ENCODE measurements at regions not wholly inside any gene's neighbourhood (a gene's known extent, or its start where the extent isn't known, plus 50 kb on each side); places are given as distances from the start of the nearest gene placed in this dataset.
A peak's percentile ranks its signal among the peaks of the same experiment; 100 is the strongest.

- intact Hi-C loops (cut with DNase I): loop anchor here in 1 of 2 donors (10.0 kb wide), 1 partner anchor 60 kb away; no protein-coding TSS in a partner anchor
- Histone ChIP-seq H3K9me3 (no peaks in the 10 kb centered on the region), H3K4me3 (no peak overlapping the region), H3K27me3 (ENCODE audit: insufficient read depth in 3 of 3, low read length in 2 of 3) (no peaks in the 10 kb centered on the region), H3K27ac (no peak overlapping the region), H3K4me1 (no peaks in the 10 kb centered on the region), H3K36me3 (ENCODE audit: insufficient read depth in 1 of 2, low read depth in 1 of 2) (no peaks in the 10 kb centered on the region)
- no peak for DNase-seq
- WGBS, 3 donors: 63 to 78% (median 69%) methylated on average over 3 of the region's 3 CpGs
- ATAC-seq: no peak
- TF ChIP-seq CTCF (IDR thresholded peaks at IDR 0.05): no peak
These were observed 426.5 kb downstream of the METTL4 start for GRCh38 chr18:2144811-2145210.

GRCh38 chr18:2146092-2146491, 425.2 kb downstream of the METTL4 start:
- Histone ChIP-seq H3K4me1 (no peaks in the 10 kb centered on the region), H3K27ac (no peak overlapping the region), H3K27me3 (ENCODE audit: insufficient read depth in 3 of 3, low read length in 2 of 3) (no peaks in the 10 kb centered on the region), H3K9me3 (no peaks in the 10 kb centered on the region), H3K36me3 (ENCODE audit: insufficient read depth in 1 of 2, low read depth in 1 of 2) (no peaks in the 10 kb centered on the region), H3K4me3 (no peak overlapping the region)
- intact Hi-C loops (cut with DNase I): loop anchor here in 1 of 2 donors (10.0 kb wide), 1 partner anchor 61 kb away; no protein-coding TSS in a partner anchor
- no peak for TF ChIP-seq CTCF (IDR thresholded peaks at IDR 0.05)
- DNase-seq (no peak), ATAC-seq (no peak)
- 61 to 70% (median 62%) methylated on average over 2 of the region's 2 CpGs for WGBS, 3 donors

- H3K27ac ChIP-seq: no peak overlapping the region
- H3K36me3 ChIP-seq (ENCODE audit: insufficient read depth in 1 of 2, low read depth in 1 of 2): no peaks in the 10 kb centered on the region
- H3K4me3 ChIP-seq: no peak overlapping the region
- DNase-seq (no peak), ATAC-seq (no peak)
- no peak for TF ChIP-seq CTCF (IDR thresholded peaks at IDR 0.05)
- H3K4me1 ChIP-seq: no peaks in the 10 kb centered on the region
- WGBS, 3 donors: 88 to 92% (median 91%) methylated on average over 2 of the region's 2 CpGs
- H3K9me3 ChIP-seq: no peaks in the 10 kb centered on the region
- no peaks in the 10 kb centered on the region for H3K27me3 ChIP-seq (ENCODE audit: insufficient read depth in 3 of 3, low read length in 2 of 3)
- intact Hi-C loops (cut with DNase I): loop anchor here in 1 of 2 donors (10.0 kb wide), 1 partner anchor 62 kb away; no protein-coding TSS in a partner anchor
These were observed 424.6 kb downstream of the METTL4 start for GRCh38 chr18:2146754-2147153.

GRCh38 chr18:2147476-2148230, 423.7 kb downstream of the METTL4 start:
- Histone ChIP-seq H3K4me1 (no peaks in the 10 kb centered on the region), H3K4me3 (no peak overlapping the region), H3K27me3 (ENCODE audit: insufficient read depth in 3 of 3, low read length in 2 of 3) (no peaks in the 10 kb centered on the region), H3K9me3 (no peaks in the 10 kb centered on the region), H3K27ac (no peak overlapping the region), H3K36me3 (ENCODE audit: insufficient read depth in 1 of 2, low read depth in 1 of 2) (no peaks in the 10 kb centered on the region)
- ATAC-seq (peak in 3 of 4 donors; percentile 53 to 69 (median 62)), DNase-seq (peak; percentile 60 to 73)
- TF ChIP-seq CTCF (IDR thresholded peaks at IDR 0.05): no peak
- 75 to 77% (median 77%) methylated on average over 8 of the region's 8 CpGs for WGBS, 3 donors
- intact Hi-C loops (cut with DNase I): loop anchor here in 1 of 2 donors (10.0 kb wide), 1 partner anchor 63 kb away; no protein-coding TSS in a partner anchor
